Loucy (cell line): ENCODE measurements at regions not wholly inside any gene's neighbourhood (a gene's known extent, or its start where the extent isn't known, plus 50 kb on each side); places are given as distances from the start of the nearest gene placed in this dataset.

Experiments used
- EZH2phosphoT487 ChIP-seq: fragments of 200-600 bp; IDR thresholded peaks from 2 replicates; pipeline ENCODE4 v1.6.1; 2018; ENCODE audit warnings: antibody characterized with exemption, mild to moderate bottlenecking, moderate library complexity, borderline replicate concordance
- TF ChIP-seq, protein P1 (sequence below): fragments of 200-600 bp; sonication (generic); conservative IDR thresholded peaks from 2 replicates; pipeline ENCODE4 v1.5.1; 2014; ENCODE audit warnings: mild to moderate bottlenecking, antibody characterized with exemption, low read length

DNA sequence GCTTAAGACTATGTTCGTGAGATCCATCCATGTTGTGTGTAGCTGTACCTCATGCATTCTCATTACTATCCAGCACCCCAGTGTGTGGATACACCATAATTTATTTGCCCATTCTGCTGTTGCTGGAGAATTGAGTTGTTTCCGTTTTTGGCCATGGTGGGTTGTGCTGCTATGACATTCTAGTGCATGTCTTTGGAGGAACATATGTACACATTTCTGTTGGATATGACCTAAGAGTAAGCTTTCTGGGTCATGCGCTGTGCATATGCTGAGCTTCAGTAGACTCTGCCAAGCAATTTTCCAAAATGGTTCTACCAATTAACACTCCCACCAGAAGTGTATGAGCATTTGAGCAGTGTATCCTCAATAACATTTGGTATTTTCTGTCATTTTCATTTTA, 316.6 kb downstream of the MIAT start:
- TF ChIP-seq EZH2phosphoT487, result no peak
- TF ChIP-seq, protein P1, sequence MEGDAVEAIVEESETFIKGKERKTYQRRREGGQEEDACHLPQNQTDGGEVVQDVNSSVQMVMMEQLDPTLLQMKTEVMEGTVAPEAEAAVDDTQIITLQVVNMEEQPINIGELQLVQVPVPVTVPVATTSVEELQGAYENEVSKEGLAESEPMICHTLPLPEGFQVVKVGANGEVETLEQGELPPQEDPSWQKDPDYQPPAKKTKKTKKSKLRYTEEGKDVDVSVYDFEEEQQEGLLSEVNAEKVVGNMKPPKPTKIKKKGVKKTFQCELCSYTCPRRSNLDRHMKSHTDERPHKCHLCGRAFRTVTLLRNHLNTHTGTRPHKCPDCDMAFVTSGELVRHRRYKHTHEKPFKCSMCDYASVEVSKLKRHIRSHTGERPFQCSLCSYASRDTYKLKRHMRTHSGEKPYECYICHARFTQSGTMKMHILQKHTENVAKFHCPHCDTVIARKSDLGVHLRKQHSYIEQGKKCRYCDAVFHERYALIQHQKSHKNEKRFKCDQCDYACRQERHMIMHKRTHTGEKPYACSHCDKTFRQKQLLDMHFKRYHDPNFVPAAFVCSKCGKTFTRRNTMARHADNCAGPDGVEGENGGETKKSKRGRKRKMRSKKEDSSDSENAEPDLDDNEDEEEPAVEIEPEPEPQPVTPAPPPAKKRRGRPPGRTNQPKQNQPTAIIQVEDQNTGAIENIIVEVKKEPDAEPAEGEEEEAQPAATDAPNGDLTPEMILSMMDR, result no peak
